ENCODE measurements at regions not wholly inside any gene's neighbourhood (a gene's known extent, or its start where the extent isn't known, plus 50 kb on each side); places are given as distances from the start of the nearest gene placed in this dataset.

DNA sequence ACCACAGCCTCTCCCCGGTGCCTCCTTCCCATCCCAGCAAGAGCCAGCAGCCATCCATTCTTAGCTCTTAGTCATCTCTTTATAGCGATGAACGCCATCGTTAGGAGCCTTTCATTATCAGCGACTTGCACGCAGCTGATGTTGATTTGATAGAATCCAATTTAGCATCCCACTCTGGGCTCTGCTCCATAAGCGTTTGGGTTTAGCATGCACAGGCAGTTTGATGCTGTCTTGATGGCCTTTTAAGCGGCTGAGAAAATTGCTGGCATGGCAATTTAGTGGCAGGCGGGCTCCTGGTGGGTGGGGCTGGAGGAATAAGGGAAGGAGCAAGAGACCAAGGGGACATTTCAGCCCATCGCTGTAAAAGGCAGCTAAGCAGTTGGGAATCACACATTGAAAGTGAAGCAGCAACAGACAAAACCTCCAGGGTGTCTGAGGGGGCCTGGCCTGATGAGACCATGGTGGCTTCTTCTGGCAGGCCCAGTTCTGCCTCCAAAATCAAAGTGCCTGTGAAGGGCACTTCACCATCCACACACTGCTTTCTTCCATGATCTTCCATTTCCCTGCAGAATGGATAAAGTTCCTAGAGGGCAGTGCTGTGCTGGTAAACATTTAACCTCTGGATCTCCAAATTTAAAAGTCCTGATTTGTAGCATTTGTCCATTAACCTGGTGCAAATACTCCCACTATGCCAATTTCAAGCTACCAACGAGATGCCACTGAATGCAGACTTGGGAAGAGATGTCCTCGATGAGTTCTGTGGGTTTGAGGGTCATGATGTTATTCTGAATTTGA lies 107.8 kb upstream of the PLXNA4 start:
- Histone ChIP-seq H3K9me2 (ENCODE audit: insufficient read depth) (peaks cover 15% of the 10 kb centered on the region; the same call in 1 of the 2 replicates), H3K4me2 (no peak overlapping the region), H3K27me3 (ENCODE audit: insufficient read depth) (no peaks in the 10 kb centered on the region), H3K27ac (ENCODE audit: low read depth) (no peak overlapping the region), H3F3A (replicated peaks; ENCODE audit: low read depth) (no peaks in the 10 kb centered on the region), H3K36me3 (ENCODE audit: insufficient read depth) (no peaks in the 10 kb centered on the region), H3K4me3 (no peak overlapping the region), H2AFZ (no peak overlapping the region), H4K20me1 (replicated peaks; ENCODE audit: insufficient read depth) (no peaks in the 10 kb centered on the region), H3K79me2 (replicated peaks; ENCODE audit: insufficient read depth) (no peaks in the 10 kb centered on the region), H3K4me1 (ENCODE audit: insufficient read depth) (no peaks in the 10 kb centered on the region)
- no peak overlapping the region for H3K27ac Mint-ChIP-seq
- peaks cover 16% of the 10 kb centered on the region for H3K4me1 Mint-ChIP-seq
- peaks cover 36% of the 10 kb centered on the region for H3K36me3 Mint-ChIP-seq (ENCODE audit: low read depth)
- TF ChIP-seq, protein P1, sequence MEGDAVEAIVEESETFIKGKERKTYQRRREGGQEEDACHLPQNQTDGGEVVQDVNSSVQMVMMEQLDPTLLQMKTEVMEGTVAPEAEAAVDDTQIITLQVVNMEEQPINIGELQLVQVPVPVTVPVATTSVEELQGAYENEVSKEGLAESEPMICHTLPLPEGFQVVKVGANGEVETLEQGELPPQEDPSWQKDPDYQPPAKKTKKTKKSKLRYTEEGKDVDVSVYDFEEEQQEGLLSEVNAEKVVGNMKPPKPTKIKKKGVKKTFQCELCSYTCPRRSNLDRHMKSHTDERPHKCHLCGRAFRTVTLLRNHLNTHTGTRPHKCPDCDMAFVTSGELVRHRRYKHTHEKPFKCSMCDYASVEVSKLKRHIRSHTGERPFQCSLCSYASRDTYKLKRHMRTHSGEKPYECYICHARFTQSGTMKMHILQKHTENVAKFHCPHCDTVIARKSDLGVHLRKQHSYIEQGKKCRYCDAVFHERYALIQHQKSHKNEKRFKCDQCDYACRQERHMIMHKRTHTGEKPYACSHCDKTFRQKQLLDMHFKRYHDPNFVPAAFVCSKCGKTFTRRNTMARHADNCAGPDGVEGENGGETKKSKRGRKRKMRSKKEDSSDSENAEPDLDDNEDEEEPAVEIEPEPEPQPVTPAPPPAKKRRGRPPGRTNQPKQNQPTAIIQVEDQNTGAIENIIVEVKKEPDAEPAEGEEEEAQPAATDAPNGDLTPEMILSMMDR (conservative IDR thresholded peaks at IDR 0.05; ENCODE audit: low read depth in 2 of 2), result peak; percentile 36 to 50
- TF ChIP-seq EZH2phosphoT487 (IDR thresholded peaks at IDR 0.05; ENCODE audit: unreplicated experiment), result no peak
- no peak for DNase-seq (ENCODE audit: low spot score)
- ATAC-seq, result no peak
- H3K27me3 Mint-ChIP-seq (ENCODE audit: insufficient read depth, low read depth, poor library complexity), result peaks cover 9% of the 10 kb centered on the region
- H3K4me3 Mint-ChIP-seq, result no peak overlapping the region
- peaks cover 37% of the 10 kb centered on the region for H3K9me3 Mint-ChIP-seq

DNA sequence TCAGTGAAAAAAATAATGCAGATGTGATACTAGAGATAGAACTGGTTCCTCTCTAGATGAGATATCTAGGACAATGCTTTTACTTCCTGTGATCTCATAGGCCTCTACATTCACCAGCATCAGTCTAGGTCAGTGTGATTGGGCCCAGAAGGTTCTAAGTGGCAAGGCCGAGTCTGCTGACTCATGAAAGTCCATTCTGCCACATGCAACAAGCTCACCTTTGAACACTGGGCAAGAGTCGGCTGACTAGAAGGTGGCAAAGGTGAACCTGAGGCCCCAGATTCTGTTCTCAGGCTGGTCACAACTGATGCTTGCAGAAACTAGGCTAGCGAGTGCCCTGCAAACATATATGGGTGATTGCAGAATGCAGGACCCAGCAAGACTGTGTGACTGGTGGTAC lies 105.7 kb upstream of the PLXNA4 start:
- H3K4me1 Mint-ChIP-seq, result peaks cover 5% of the 10 kb centered on the region; the same call in 1 of the 3 replicates
- ATAC-seq (no peak), DNase-seq (ENCODE audit: low spot score) (no peak)
- no peaks in the 10 kb centered on the region for H3K27me3 ChIP-seq (ENCODE audit: insufficient read depth)
- no peaks in the 10 kb centered on the region for H3F3A ChIP-seq (replicated peaks; ENCODE audit: low read depth)
- H3K36me3 Mint-ChIP-seq (ENCODE audit: low read depth), result peaks cover 26% of the 10 kb centered on the region
- H3K27ac Mint-ChIP-seq, result no peak overlapping the region
- H4K20me1 ChIP-seq (replicated peaks; ENCODE audit: insufficient read depth), result no peaks in the 10 kb centered on the region
- no peak overlapping the region for H3K4me3 Mint-ChIP-seq
- peaks cover 9% of the 10 kb centered on the region for H3K27me3 Mint-ChIP-seq (ENCODE audit: insufficient read depth, low read depth, poor library complexity)
- no peak overlapping the region for H3K4me2 ChIP-seq
- no peaks in the 10 kb centered on the region for H3K79me2 ChIP-seq (replicated peaks; ENCODE audit: insufficient read depth)
- no peak overlapping the region for H3K4me3 ChIP-seq
- peaks cover 26% of the 10 kb centered on the region for H3K9me3 Mint-ChIP-seq
- no peak overlapping the region for H3K27ac ChIP-seq (ENCODE audit: low read depth)
- no peaks in the 10 kb centered on the region for H3K9me2 ChIP-seq (ENCODE audit: insufficient read depth)
- TF ChIP-seq ZNF331 (CRISPR knock-in tag; IDR thresholded peaks at IDR 0.05; ENCODE audit: low read depth) (no peak), REST (IDR thresholded peaks at IDR 0.05; ENCODE audit: unreplicated experiment) (no peak), CREB1 (CRISPR knock-in tag; IDR thresholded peaks at IDR 0.05; ENCODE audit: low read depth) (no peak)
- H3K4me1 ChIP-seq (ENCODE audit: insufficient read depth), result no peaks in the 10 kb centered on the region
- no peaks in the 10 kb centered on the region for H3K36me3 ChIP-seq (ENCODE audit: insufficient read depth)
- no peak overlapping the region for H2AFZ ChIP-seq

Measured in GM23338 (cell line).